ENCODE measurements at regions not wholly inside any gene's neighbourhood (a gene's known extent, or its start where the extent isn't known, plus 50 kb on each side); places are given as distances from the start of the nearest gene placed in this dataset.
"Not testable (repeated sequence)": the region's sequence is repeated elsewhere in the genome, so short reads cannot be mapped to it uniquely, and the experiment has no call there.

DNA sequence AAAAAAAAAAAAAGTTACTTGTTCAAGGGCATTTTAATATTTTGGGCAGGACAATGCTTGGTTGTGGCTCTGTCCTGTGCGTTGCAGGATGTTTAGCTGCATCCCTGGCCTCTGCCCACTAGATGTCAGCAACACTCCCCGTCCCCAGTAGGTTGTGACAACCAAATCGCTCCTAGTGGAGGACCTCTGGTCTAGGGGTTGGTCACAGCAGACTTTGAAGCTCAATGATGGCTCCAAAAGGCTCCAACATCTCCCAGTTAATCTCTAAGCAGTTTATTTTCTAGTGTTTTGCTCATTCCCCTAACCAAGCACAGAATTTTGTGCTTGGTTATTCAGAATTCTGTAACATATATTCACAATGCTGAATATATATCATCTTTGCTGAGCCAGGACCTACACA lies 67.0 kb downstream of the CHRNA1 start:
- DNase-seq, result peak in 9 of 10 donors; percentile 52 to 95 (median 71)
- intact Hi-C loops (cut with DNase I), result no loop called here

DNA sequence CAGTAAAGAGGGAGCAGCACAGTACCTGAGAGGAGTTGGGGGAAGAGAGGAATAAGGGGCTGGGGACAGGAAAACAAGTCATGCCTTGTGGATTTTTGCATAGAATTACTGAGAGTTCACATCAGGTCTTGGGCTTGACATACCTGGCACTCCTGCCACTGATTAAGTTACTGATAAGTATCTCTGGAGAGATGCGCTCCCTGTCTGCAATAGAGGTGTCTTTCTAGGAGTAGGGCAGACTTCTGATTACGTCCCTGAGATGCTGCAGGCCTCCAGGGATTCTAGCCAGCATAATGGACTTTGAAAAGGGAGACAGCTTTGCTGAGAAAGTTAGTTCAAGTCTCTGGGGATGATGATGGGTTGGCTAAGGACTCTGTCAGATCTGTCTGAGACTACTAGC lies 69.4 kb downstream of the CHRNA1 start:
- intact Hi-C loops (cut with DNase I), result loop anchor here (5.0 kb wide), 1 partner anchor 233 kb away; no protein-coding TSS in a partner anchor
- no peak for DNase-seq

DNA sequence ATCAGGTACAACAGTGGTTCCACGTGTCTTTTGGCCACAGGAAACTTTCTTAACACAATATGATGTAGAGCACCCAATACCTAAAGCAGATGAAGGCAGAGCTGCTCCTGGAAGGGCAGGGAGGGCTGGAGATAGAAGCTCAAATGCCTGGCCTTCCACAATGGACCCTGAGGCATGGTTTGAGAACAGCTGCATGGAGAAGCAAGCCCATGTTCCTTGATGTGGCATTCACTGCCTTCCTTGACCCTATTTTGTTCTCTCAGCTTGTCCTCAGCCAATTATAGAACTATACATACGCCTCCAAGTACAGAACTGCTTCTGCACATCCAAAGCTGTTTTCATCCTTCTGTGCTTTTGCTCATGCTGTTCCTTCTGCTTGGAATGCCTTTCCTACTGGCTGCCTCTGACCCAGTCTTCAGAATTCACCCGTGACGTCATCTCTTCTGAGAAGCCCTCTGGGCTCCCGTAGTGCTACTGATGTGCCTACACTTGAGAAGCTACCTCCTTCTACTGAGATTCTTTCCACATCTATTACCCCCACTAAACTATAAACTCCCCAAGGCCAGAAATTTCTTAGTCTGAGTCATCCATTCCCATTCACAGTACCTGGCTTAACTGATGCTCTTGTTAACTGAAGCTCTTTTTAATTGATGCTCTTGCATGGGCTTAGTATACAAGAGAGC lies 69.9 kb downstream of the CHRNA1 start:
- intact Hi-C loops (cut with DNase I), result loop anchor here (5.0 kb wide), 1 partner anchor 232 kb away; no protein-coding TSS in a partner anchor
- DNase-seq, result no peak

DNA sequence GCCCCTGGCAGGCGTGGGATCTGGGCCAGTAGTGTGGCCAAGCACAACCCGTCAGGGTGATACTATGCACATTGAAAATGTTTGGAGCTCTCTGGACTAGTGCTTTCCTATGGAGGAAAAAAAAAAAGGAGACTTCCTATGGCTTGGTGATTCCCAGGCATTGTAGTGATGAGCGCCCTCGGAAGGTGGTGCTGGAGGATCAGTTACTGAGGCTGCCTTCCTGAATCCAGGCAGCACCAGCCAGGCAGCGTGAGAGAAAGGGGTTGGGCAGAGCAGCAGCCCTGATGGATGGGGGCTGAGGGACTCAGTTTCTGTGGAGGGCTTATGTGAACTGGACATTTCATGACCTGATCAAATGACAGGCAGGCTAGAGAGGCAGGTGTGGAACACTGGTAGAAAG lies 70.9 kb downstream of the CHRNA1 start:
- DNase-seq, result peak in 1 of 10 donors; percentile 88
- intact Hi-C loops (cut with DNase I), result loop anchor here (5.0 kb wide), 1 partner anchor 231 kb away; no protein-coding TSS in a partner anchor

DNA sequence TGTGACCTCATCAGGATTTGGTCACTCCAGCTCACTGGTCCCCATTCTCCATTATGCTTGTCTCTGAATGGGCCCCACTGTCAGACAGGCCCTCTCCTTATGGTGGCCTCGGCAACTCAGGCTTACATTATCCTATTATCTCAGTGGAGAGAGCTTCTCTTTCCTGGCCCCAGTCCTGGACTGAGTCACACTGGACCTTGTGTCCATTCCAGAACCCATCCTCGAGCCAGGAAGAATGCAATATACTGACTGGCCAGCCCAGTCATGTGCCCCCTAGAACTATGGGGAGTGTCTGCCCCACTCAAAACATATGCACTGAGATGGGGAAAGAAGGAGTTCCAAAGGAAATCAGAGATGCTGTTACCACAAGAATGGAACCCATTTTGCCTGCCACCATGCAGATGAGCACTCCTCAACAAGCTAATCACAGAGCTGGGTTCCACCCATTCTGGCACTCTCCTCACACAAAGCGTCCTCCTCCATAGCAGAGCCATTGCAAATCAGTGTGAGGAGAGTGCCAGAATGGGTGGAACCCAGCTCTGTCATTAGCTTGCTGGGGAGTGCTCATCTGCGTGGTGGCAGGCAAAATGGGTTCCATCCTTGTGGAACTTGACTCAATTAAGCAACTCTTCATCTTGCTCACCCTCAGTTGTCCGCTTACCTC lies 71.9 kb downstream of the CHRNA1 start:
- peak in 7 of 10 donors; percentile 30 to 93 (median 73) for DNase-seq
- intact Hi-C loops (cut with DNase I), result loop anchor here (5.0 kb wide), 1 partner anchor 230 kb away; no protein-coding TSS in a partner anchor

DNA sequence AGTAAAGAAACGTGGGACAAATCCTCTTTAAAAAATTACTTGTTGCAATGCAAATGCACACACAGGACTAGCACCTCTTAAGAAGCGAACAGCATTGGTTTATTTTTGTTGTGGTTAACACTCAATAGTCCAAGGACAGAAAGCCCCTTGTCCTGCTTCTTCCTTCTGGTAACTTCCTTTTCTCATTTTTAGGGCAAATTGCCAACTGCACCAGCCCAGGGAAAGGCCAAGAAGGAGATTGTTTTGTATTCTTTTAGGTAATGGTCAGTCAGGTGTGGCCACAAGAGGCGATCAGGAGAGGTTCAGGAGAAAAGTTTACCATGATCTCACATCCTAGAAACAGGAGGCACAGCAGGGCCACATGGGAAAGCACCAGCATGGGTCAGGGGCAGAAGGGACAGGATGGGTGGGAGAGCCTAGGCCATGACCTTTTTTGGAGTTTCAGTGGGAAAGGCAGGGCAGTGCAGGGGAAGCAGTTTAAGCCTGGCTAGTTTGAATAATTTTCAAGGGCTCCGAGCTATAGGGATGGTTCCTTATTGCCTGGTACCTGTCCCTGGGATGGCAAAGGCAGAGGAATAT lies 73.0 kb downstream of the CHRNA1 start:
- intact Hi-C loops (cut with DNase I), result loop anchor here (5.0 kb wide), 1 partner anchor 229 kb away; no protein-coding TSS in a partner anchor
- DNase-seq, result no peak

DNA sequence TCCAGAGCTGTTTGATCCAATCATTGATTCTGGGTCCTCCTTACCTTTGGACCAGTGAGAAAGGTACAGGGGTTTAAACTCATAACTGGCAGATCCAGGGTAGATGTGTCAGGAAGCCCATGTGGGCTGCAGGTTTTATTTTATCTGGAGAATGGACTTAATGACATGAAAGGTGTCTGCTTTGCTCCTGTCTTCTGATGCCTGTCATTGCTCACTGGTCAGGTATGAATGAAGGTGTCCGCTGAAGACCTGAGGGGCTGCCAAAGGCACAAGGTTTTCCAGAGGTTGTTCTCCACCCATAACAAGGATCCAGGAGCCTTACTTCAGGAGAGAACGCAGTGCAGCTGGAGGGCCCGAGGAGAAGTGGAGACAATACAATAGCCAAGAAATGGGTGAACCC lies 74.2 kb downstream of the CHRNA1 start:
- intact Hi-C loops (cut with DNase I), result loop anchor here (5.0 kb wide), 1 partner anchor 228 kb away; no protein-coding TSS in a partner anchor
- peak in 1 of 10 donors; percentile 66 for DNase-seq

DNA sequence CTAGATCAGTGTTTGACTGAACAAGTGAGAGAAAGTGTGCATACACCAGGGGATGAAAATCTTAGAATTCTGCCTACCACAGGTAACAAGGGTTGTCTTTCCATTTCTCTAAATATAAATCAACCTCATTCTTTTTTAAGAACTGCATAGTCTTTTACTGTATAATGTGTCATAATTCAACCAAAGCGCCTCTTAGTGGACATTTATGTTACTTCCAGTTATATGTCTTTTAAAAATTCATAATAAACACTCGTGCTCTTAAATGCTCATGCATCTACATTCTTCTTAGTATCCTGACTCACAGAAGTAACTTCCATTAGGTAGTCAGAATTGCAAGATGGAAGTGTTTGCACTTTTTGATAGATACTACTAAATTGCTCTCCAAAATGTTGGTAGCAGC lies 76.2 kb downstream of the CHRNA1 start:
- DNase-seq, result no peak
- intact Hi-C loops (cut with DNase I), result loop anchor here (5.0 kb wide), 1 partner anchor 111 kb away; no protein-coding TSS in a partner anchor

DNA sequence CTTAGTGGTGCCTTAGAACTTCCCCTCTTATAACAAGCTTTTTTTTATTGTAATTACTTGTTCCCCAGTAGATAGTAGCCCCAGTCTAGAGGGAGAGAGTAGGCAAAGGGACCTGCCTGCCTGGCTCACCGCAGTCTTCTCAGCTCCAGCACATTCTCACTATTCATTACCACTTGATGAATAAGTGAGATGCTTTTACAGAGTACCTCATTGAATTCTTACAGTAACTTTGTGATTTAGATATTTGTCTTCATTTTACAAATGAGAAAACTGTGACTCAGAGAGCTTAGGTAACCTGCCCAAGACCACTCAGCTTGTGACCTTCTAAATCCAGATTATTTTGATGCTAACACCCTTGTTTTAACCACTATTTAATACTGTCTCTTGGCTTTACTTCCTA lies 77.8 kb downstream of the CHRNA1 start:
- intact Hi-C loops (cut with DNase I), result loop anchor here (5.0 kb wide), 1 partner anchor 109 kb away; no protein-coding TSS in a partner anchor
- no peak for DNase-seq

DNA sequence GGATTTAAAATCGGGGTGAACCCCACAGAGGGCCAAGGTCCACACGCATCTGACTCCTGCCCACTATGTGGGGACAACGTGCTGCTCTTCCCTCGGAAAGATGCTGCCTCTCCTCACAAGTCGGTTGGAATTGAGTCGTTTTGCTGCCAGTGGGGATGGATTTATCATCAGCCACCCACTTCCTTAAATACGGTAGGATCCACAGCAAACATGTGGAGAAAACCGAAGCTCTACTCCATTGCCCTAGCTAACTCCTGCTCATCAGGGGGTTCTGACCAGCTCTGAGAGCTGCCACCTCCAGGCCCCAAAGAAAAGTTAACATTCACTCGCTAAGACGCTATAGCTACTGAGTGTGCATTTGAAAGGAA lies 80.9 kb downstream of the CHRNA1 start:
- no peak for DNase-seq
- intact Hi-C loops (cut with DNase I), result loop anchor here (5.0 kb wide), 1 partner anchor 76 kb away; no protein-coding TSS in a partner anchor

DNA sequence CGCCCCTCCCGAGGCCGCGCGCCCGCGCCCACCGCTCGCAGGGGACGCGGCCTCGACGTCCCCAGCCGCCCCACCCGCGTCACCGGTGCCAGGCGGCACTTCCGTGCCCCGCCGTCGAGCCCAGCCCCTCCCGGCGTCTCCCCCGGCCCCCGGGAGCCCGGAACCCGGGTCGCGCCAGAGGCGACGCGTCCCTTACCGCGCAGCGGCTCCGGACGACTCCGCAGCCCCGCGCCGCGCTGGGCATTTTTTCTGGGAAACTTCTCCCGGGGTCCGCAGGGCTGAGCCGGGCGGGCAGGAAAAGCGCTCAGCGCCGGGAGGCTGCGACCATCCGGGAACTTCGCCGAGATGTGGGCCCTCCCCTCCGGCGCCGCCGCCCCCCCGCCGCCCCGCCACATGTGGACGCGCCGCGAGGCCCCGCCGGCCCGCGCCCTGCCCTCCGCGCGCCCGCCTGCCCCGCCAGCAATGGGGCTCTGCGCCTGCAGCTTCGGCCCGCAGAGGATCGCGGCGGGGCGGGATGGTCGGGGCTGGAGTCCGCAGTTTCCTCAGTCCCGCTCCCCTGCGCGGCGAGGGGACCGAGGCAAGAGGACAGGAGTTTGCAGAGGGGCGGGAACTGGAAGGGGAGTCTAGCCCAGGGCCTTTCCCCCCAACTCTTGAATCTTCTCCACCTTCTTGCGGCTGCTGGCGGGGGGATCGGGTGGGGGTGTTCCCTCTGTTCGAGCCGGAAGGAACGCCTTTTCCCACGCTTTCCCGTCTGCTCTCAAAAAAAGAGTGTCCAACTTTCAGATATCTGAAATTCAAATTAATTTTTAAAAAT lies 81.5 kb downstream of the CHRNA1 start:
- intact Hi-C loops (cut with DNase I), result loop anchor here (5.0 kb wide), 1 partner anchor 75 kb away; no protein-coding TSS in a partner anchor
- DNase-seq, result peak; percentile 40 to 93 (median 66)

DNA sequence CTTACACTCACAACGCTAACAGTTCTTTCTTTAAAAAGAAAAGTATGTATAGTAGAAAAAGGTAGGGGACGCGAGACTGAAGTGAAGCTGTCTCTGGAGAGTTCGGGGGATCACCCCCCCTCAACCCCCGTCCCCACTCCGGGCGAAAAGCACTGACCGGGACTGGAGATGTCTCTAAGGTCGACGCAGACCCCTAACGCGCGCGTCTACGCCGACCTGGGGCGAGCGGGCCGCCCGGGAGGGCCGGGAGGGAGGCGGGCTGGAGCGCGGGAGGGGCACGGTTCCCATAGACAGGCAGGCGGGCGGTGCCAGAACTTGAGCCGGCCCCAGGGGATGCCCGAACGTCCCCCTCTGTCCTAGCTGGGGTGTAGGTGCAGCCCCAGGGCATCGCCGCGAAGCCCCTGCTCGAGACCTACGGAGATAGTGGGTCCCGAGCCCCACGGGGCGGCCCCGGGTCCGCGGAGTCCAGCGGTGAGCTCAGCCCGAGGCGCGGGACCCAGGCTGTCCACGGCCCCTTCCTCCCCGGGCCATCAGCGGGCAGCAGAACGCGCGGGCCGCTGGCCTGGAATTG lies 82.2 kb downstream of the CHRNA1 start:
- DNase-seq, result peak in 3 of 10 donors; percentile 52 to 87 (median 80)
- intact Hi-C loops (cut with DNase I), result loop anchor here (5.0 kb wide), 1 partner anchor 75 kb away; no protein-coding TSS in a partner anchor

DNA sequence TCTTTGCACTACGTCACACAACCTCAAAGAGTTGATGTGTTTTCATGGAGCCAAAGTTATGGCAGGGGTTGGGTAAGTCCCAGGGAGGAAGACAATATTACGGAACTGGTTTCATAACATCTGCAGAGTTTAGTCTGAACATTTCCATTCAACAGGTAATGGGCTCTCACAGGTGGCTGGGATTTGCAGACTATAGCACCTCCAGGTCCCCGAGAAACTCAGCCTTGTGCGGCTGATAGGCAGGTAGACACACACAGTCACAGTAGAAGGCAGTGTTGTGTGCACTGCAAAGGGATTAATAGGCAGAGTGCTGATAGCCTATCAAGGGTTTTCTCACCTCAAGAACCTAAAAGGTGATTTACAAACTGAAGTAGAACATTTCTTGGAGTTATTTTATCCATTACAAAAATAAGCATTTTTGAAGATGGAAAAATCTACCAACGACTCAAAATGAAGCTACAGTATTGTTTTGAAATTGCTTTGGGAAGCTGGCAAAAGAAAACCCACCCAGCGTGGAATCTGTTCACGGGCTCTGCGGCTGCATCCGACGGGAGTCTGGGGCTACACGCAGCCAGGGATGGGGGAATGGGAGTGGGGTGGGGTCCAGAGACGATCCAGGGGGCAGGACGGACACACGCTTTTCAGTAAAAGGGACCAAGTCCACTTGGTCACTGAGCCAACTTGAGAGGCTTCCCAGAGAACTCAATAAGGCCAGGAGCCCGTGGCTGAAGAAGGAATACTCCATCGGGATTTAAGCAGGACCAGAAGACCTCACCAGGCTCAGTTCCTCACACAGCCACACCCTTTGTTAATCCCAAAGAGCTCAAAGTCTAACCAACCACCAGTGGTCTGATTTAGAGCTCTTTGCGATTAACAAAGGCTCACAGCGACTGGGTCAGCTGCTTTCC lies 82.9 kb downstream of the CHRNA1 start:
- intact Hi-C loops (cut with DNase I), result loop anchor here (5.0 kb wide), 1 partner anchor 74 kb away; no protein-coding TSS in a partner anchor
- DNase-seq, result peak in 1 of 10 donors; percentile 77

DNA sequence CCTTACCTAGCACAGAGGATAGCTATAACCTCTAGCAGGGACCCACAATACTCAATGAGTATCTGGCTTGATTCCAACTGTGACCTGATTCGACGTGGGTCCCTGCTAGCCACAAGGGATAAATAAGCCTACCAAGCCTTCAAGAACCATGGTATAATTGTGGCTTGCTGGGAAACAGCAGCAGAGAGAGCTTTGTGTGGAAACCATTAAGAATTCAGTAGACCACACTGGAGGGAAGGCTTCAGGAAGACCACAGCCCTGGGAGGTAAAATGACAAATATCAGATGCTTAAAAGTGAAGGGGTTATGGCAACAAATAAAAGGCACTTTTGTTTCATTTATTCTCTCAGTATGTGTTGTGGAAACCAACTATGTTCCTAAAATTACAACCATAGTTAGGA lies 82.6 kb upstream of the WIPF1 start:
- intact Hi-C loops (cut with DNase I), result loop anchor here (5.0 kb wide), 1 partner anchor 73 kb away; no protein-coding TSS in a partner anchor
- DNase-seq, result no peak

DNA sequence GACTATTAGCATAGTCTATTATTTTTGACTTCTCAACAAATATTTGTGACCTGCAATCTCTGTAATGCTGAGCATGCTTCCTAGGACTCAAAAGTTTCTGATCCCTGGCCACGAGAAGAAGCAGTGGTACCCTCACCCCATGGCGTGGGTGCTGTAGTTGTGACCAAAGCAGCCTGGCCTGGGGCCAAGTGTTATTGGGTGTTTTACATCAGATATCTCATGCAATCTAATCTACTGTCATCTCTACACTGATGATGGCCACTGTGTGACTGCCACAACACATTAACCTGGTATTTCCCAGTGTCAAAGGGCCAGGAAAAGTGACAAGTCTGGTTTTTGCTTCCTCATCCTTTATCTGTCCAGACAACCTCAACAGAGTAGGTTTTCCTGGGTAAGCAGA lies 80.8 kb upstream of the WIPF1 start:
- intact Hi-C loops (cut with DNase I), result no loop called here
- DNase-seq, result peak in 1 of 10 donors; percentile 76

DNA sequence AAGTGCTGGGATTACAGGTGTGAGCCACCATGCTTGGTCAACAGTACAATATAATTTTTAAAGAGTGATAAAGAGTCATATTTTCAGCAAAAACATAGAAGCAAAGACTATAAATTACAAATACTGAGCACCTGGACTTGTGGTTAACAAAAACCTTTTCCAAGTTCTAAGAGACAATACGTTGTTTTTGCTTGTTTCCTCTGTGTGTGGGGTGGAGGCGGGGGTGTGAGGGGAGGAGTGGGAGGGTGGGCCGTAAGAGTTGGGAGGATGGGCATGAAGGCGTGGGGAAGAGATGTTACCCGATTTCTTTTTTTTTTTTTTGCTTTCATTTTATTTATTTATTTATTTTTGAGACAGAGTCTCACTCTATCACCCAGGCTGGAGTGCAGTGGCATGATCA lies 78.0 kb upstream of the WIPF1 start:
- no peak for DNase-seq
- intact Hi-C loops (cut with DNase I), result no loop called here

DNA sequence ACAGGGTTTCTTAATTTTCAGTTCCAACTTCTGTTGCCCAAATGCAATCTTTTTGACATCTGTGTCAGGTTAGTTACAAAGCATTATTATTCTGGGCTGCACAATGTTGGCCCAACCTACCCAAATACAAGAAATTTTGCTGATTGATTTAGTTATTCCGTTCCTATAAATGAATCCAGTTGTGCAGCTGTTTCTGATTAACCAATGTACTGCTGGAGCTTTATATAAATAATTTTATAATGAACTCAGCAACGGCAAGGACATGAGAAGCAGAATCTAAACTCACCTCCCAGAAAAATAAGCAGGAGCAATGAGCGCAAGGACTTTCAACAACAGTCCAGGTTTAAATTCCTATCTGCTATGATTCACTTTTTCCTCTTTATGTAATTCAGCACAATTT lies 76.3 kb upstream of the WIPF1 start:
- intact Hi-C loops (cut with DNase I), result no loop called here
- DNase-seq, result no peak

DNA sequence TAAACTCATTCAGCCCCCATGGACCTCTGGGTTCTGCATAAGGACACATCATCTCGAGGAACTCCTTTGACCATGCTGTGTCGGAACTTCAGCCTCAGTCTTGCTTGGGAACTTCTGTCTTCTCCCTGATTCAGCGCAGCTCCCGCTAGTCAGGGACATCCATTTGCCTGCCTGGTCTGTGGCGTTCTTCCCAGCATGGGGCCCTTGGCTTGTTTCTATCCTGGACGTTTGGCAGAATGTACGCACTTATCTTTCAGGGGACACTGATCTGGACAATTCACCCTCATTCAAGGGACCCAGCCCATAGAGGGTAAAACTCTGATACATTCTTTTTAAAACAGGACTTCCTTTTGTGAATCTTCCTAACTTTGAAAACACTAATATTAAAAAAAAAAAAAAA lies 75.8 kb upstream of the WIPF1 start:
- intact Hi-C loops (cut with DNase I), result no loop called here
- DNase-seq, result no peak

DNA sequence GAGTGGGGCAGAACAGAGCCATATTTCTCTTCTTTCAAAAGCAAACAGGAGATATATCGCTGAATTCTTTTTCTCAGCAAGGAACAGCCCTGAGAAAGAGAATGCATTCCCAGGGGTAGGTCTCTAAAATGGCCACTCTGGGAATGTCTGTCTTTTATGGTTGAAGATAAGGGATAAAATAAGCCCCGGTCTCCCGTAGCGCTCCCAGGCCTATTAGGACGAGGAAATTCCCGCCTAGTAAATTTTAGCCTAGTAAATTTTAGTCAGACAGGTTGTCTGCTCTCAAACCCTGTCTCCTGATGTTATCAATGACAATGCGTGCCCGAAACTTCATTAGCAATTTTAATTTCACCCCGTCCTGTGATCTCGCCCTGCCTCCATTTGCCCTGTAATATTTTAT lies 73.9 kb upstream of the WIPF1 start:
- DNase-seq; intact Hi-C loops (cut with DNase I): not testable (repeated sequence)

All from posterior cingulate gyrus (tissue), 11 donors.